HCEC 1CT (cell line): ENCODE measurements at regions not wholly inside any gene's neighbourhood (a gene's known extent, or its start where the extent isn't known, plus 50 kb on each side); places are given as distances from the start of the nearest gene placed in this dataset.

Experiments
- DNase-seq: peaks from one replicate; pipeline ENCODE4 v3.0.0-alpha.2; 2017

- no peak for DNase-seq
Observed at GRCh38 chr11:88404932-88405710, 67.6 kb upstream of the CTSC start.

- no peak for DNase-seq
Observed at GRCh38 chr11:88404391-88404790, 66.9 kb upstream of the CTSC start.

- DNase-seq = peak; percentile 68
Observed at GRCh38 chr11:88402784-88403183, 65.2 kb upstream of the CTSC start.

- peak; percentile 96 for DNase-seq
Observed at GRCh38 chr11:88402192-88402715, 64.7 kb upstream of the CTSC start.

DNA sequence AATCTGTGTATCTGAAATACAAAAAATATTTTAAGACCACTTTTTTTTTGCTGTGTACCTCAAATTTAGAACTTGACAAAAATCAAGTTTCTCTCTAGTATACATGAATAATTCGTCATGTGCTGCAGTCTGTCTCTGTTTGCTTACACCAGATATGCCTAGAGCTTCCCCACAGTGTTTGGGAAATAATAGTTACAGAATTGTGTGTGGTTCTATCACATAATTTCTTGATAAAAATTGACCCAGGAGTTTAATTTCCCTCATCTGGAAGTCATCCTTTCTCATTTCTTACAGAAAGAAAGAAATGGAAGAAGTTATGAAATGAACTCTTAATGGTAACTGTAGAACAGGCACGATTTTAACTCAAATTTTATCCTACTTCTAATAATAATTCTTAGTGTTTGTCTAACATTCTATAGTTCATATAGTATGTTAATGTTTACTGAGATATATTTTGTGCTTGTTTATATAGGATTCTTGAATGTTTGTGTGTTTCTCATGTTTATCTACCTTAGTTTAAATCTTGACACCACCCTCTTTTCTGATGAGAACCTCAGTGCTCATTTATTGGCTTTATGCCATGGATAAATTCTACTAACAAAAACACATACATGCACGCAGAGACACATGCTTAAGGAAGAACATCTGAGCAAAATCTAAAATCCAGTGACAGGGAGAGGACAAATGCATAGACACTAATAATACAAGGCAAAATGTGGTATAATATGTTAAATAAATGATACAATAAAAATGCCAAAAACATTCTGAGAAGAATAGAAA lies 61.4 kb upstream of the CTSC start:
- DNase-seq = no peak

GRCh38 chr11:88398372-88398771 lies 60.8 kb upstream of the CTSC start:
- DNase-seq = peak; percentile 80

GRCh38 chr11:88390254-88390653 lies 52.7 kb upstream of the CTSC start:
- DNase-seq = no peak

DNA sequence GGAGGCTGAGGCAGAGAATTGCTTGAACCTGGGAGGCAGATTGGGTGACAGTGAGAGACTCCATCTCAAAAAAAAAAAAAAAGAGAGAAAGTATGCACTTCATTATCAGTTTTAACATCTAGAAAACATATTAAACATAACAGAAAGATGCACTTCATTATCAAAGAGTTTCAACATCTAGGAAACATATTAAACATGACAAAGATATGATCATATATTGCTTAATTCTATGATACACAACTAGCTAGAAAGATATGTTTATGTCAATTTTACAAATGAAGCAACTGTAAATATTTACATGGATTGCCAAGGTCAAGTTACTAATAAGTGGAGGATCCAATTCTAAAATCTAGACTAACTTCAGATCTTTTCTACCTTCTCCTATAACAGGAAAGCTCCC lies 50.4 kb upstream of the CTSC start:
- DNase-seq = no peak
